ENCODE measurements at regions not wholly inside any gene's neighbourhood (a gene's known extent, or its start where the extent isn't known, plus 50 kb on each side); places are given as distances from the start of the nearest gene placed in this dataset.

GRCh38 chrX:42519666-42520231 lies 258.2 kb downstream of the PPP1R2C start:
- no peak for DNase-seq

- DNase-seq: no peak
These were observed 262.0 kb downstream of the PPP1R2C start for GRCh38 chrX:42515939-42516338.

- no peak for DNase-seq
These were observed 272.9 kb downstream of the PPP1R2C start for GRCh38 chrX:42505016-42505415.

GRCh38 chrX:42499620-42500019 lies 278.3 kb downstream of the PPP1R2C start:
- DNase-seq: no peak

- no peak for DNase-seq
These were observed 280.6 kb downstream of the PPP1R2C start for GRCh38 chrX:42497356-42497755.

- no peak for DNase-seq
These were observed 281.7 kb downstream of the PPP1R2C start for GRCh38 chrX:42496239-42496638.

- DNase-seq: no peak
These were observed 282.8 kb downstream of the PPP1R2C start for GRCh38 chrX:42495139-42495538.

- no peak for DNase-seq
These were observed 286.6 kb downstream of the PPP1R2C start for GRCh38 chrX:42491137-42491907.

GRCh38 chrX:42490111-42490510 lies 287.9 kb downstream of the PPP1R2C start:
- DNase-seq: no peak

GRCh38 chrX:42485601-42486000 lies 292.4 kb downstream of the PPP1R2C start:
- no peak for DNase-seq

- DNase-seq: no peak
These were observed 293.7 kb downstream of the PPP1R2C start for GRCh38 chrX:42484233-42484632.

- DNase-seq: no peak
These were observed 300.6 kb downstream of the PPP1R2C start for GRCh38 chrX:42477396-42477795.

- no peak for DNase-seq
These were observed 305.2 kb downstream of the PPP1R2C start for GRCh38 chrX:42472727-42473126.

GRCh38 chrX:42466332-42467046 lies 311.5 kb downstream of the PPP1R2C start:
- no peak for DNase-seq

- DNase-seq: no peak
These were observed 312.1 kb downstream of the PPP1R2C start for GRCh38 chrX:42465821-42466220.

- no peak for DNase-seq
These were observed 314.1 kb downstream of the PPP1R2C start for GRCh38 chrX:42463706-42464490.

- no peak for DNase-seq
These were observed 315.0 kb downstream of the PPP1R2C start for GRCh38 chrX:42462917-42463316.

- no peak for DNase-seq
These were observed 317.3 kb downstream of the PPP1R2C start for GRCh38 chrX:42460706-42461105.

- DNase-seq: no peak
These were observed 318.2 kb downstream of the PPP1R2C start for GRCh38 chrX:42459735-42460134.

GRCh38 chrX:42456176-42456700 lies 321.7 kb downstream of the PPP1R2C start:
- peak; percentile 15 to 23 for DNase-seq

- DNase-seq: no peak
These were observed 327.7 kb downstream of the PPP1R2C start for GRCh38 chrX:42450228-42450627.

GRCh38 chrX:42443267-42443666 lies 334.7 kb downstream of the PPP1R2C start:
- no peak for DNase-seq
